BE2C (cell line): ENCODE measurements at regions not wholly inside any gene's neighbourhood (a gene's known extent, or its start where the extent isn't known, plus 50 kb on each side); places are given as distances from the start of the nearest gene placed in this dataset.

Source experiments
- DNase-seq: peaks from one replicate; pipeline ENCODE4 v3.0.0-alpha.2; 2020
- H3K27me3 ChIP-seq: fragments of 250-450 bp; sonication (Bioruptor Pico); 2 replicates; pipeline ENCODE4 v1.5.1; 2020; ENCODE audit warnings: mild to moderate bottlenecking
- H3K36me3 ChIP-seq: fragments of 250-450 bp; sonication (Bioruptor Pico); 2 replicates; pipeline ENCODE4 v1.5.1; 2020; ENCODE audit warnings: mild to moderate bottlenecking
- H3K4me1 ChIP-seq: fragments of 250-450 bp; sonication (Bioruptor Pico); 2 replicates; pipeline ENCODE4 v1.5.1; 2020
- H3K4me3 ChIP-seq: 2 replicates; pipeline ENCODE4 v1.5.1; 2011; ENCODE audit warnings: low read depth, low read length
- H3K9me3 ChIP-seq: fragments of 250-450 bp; sonication (Bioruptor Pico); 2 replicates; pipeline ENCODE4 v1.5.1; 2020
- CTCF ChIP-seq: IDR thresholded peaks from 2 replicates; pipeline ENCODE4 v1.5.1; 2012; ENCODE audit warnings: mild to moderate bottlenecking, low read depth, low read length

GRCh38 chr6:126548300-126548699, 208.4 kb downstream of the CENPW start:
- no peak overlapping the region for H3K4me3 ChIP-seq
- no peaks in the 10 kb centered on the region for H3K9me3 ChIP-seq
- no peaks in the 10 kb centered on the region for H3K4me1 ChIP-seq
- no peaks in the 10 kb centered on the region for H3K27me3 ChIP-seq
- no peak for DNase-seq
- no peak for TF ChIP-seq CTCF
- H3K36me3 ChIP-seq = no peaks in the 10 kb centered on the region

- Histone ChIP-seq H3K4me1 (no peaks in the 10 kb centered on the region), H3K9me3 (no peaks in the 10 kb centered on the region), H3K4me3 (no peak overlapping the region), H3K27me3 (no peaks in the 10 kb centered on the region), H3K36me3 (no peaks in the 10 kb centered on the region)
- peak; percentile 28; the same call in 1 of the 2 replicates for TF ChIP-seq CTCF
- DNase-seq = peak; percentile 8
Observed at GRCh38 chr6:126550323-126550722, 210.4 kb downstream of the CENPW start.

- Histone ChIP-seq H3K36me3 (no peaks in the 10 kb centered on the region), H3K4me3 (no peak overlapping the region), H3K9me3 (no peaks in the 10 kb centered on the region), H3K4me1 (no peaks in the 10 kb centered on the region), H3K27me3 (no peaks in the 10 kb centered on the region)
- DNase-seq = no peak
- TF ChIP-seq CTCF = no peak
Observed at GRCh38 chr6:126551832-126552231, 211.9 kb downstream of the CENPW start.

- no peak for DNase-seq
- Histone ChIP-seq H3K4me3 (no peak overlapping the region), H3K27me3 (no peaks in the 10 kb centered on the region), H3K9me3 (no peaks in the 10 kb centered on the region), H3K36me3 (no peaks in the 10 kb centered on the region), H3K4me1 (no peaks in the 10 kb centered on the region)
- TF ChIP-seq CTCF = no peak
Observed at GRCh38 chr6:126553854-126554253, 213.9 kb downstream of the CENPW start.

GRCh38 chr6:126570507-126570906, 230.6 kb downstream of the CENPW start:
- DNase-seq = no peak
- H3K27me3 ChIP-seq = no peaks in the 10 kb centered on the region
- H3K4me1 ChIP-seq = no peaks in the 10 kb centered on the region

GRCh38 chr6:126574301-126574700, 234.4 kb downstream of the CENPW start:
- TF ChIP-seq CTCF = no peak
- DNase-seq = no peak
- Histone ChIP-seq H3K9me3 (no peaks in the 10 kb centered on the region), H3K4me3 (no peak overlapping the region), H3K4me1 (no peaks in the 10 kb centered on the region), H3K36me3 (no peaks in the 10 kb centered on the region), H3K27me3 (no peaks in the 10 kb centered on the region)

More at GRCh38 chr6:126570507-126570906, 230.6 kb downstream of the CENPW start:
- no peaks in the 10 kb centered on the region for H3K9me3 ChIP-seq
- no peaks in the 10 kb centered on the region for H3K36me3 ChIP-seq
- H3K4me3 ChIP-seq = no peak overlapping the region
- no peak for TF ChIP-seq CTCF
